MM.1S (cell line): ENCODE measurements at regions not wholly inside any gene's neighbourhood (a gene's known extent, or its start where the extent isn't known, plus 50 kb on each side); places are given as distances from the start of the nearest gene placed in this dataset.

ENCODE experiments used
- DNase-seq: peaks from one replicate; pipeline ENCODE4 v3.0.0-alpha.2; 2015
- H2AFZ ChIP-seq: fragments of 300-600 bp; sonication (generic); 2 replicates; pipeline ENCODE4 v1.6.0; 2016; ENCODE audit warnings: antibody characterized with exemption, low read length
- H3F3A ChIP-seq: fragments of 300-600 bp; sonication (generic); 2 replicates; pipeline ENCODE4 v1.6.1; 2016; ENCODE audit warnings: mild to moderate bottlenecking, antibody characterized with exemption, low read length, moderate library complexity, mixed read lengths; ENCODE audit not compliant: insufficient read depth
- H3K27ac ChIP-seq: fragments of 300-600 bp; sonication (generic); 2 replicates; pipeline ENCODE4 v1.5.1; 2016; ENCODE audit warnings: mild to moderate bottlenecking, low read length
- H3K27me3 ChIP-seq: fragments of 300-600 bp; sonication (generic); replicated peaks from 2 replicates; pipeline ENCODE4 v1.6.0; 2016; ENCODE audit warnings: low read length; ENCODE audit not compliant: insufficient read depth
- H3K36me3 ChIP-seq: fragments of 300-600 bp; sonication (generic); replicated peaks from 2 replicates; pipeline ENCODE4 v1.6.1; 2016; ENCODE audit warnings: mild to moderate bottlenecking, low read length, mixed read lengths; ENCODE audit not compliant: insufficient read depth
- H3K4me1 ChIP-seq: fragments of 300-600 bp; sonication (generic); 2 replicates; pipeline ENCODE4 v1.6.1; 2016; ENCODE audit warnings: low read length, mixed read lengths
- H3K4me2 ChIP-seq: fragments of 300-600 bp; sonication (generic); 2 replicates; pipeline ENCODE4 v1.6.0; 2016; ENCODE audit warnings: low read depth, low read length
- H3K4me3 ChIP-seq: fragments of 300-600 bp; sonication (generic); 2 replicates; pipeline ENCODE4 v1.5.1; 2016; ENCODE audit warnings: low read length, mixed read lengths
- H3K79me2 ChIP-seq: fragments of 300-600 bp; sonication (generic); 2 replicates; pipeline ENCODE4 v1.6.1; 2016; ENCODE audit warnings: mixed run types, low read length, mixed read lengths
- H3K9ac ChIP-seq: fragments of 300-600 bp; sonication (generic); 2 replicates; pipeline ENCODE4 v1.6.1; 2016; ENCODE audit warnings: low read length, mixed read lengths
- H3K9me2 ChIP-seq: fragments of 300-600 bp; sonication (generic); replicated peaks from 2 replicates; pipeline ENCODE4 v1.6.1; 2016; ENCODE audit warnings: mild to moderate bottlenecking, low read length, mixed read lengths; ENCODE audit not compliant: insufficient read depth
- H3K9me3 ChIP-seq: fragments of 300-600 bp; sonication (generic); replicated peaks from 2 replicates; pipeline ENCODE4 v1.6.1; 2016; ENCODE audit warnings: mild to moderate bottlenecking, low read length, mixed read lengths; ENCODE audit not compliant: insufficient read depth
- H4K20me1 ChIP-seq: fragments of 300-600 bp; sonication (generic); 2 replicates; pipeline ENCODE4 v1.6.1; 2016; ENCODE audit warnings: mild to moderate bottlenecking, low read length, moderate library complexity, mixed read lengths; ENCODE audit not compliant: insufficient read depth
- CTCF ChIP-seq: fragments of 300-600 bp; sonication (generic); IDR thresholded peaks from 2 replicates; pipeline ENCODE4 v1.5.1; 2016; ENCODE audit warnings: antibody characterized with exemption, low read length, mixed read lengths
- EZH2 ChIP-seq: fragments of 300-600 bp; sonication (generic); optimal IDR thresholded peaks from 2 replicates; pipeline ENCODE3; 2017; ENCODE audit warnings: low read depth, mild to moderate bottlenecking, antibody characterized with exemption, low read length, mixed read lengths
- EZH2phosphoT487 ChIP-seq: fragments of 300-600 bp; sonication (generic); IDR thresholded peaks from 2 replicates; pipeline ENCODE4 v1.6.1; 2018; ENCODE audit warnings: antibody characterized with exemption, low read length

- no peak overlapping the region for H3K27ac ChIP-seq
- TF ChIP-seq EZH2 = no peak
- TF ChIP-seq EZH2phosphoT487 = no peak
- no peaks in the 10 kb centered on the region for H4K20me1 ChIP-seq
- no peak overlapping the region for H2AFZ ChIP-seq
- H3F3A ChIP-seq = no peaks in the 10 kb centered on the region
- no peaks in the 10 kb centered on the region for H3K27me3 ChIP-seq
- no peaks in the 10 kb centered on the region for H3K9me2 ChIP-seq
- no peaks in the 10 kb centered on the region for H3K4me1 ChIP-seq
- H3K4me2 ChIP-seq = no peak overlapping the region
- no peak overlapping the region for H3K9ac ChIP-seq
- no peaks in the 10 kb centered on the region for H3K36me3 ChIP-seq
- H3K79me2 ChIP-seq = no peaks in the 10 kb centered on the region
- H3K9me3 ChIP-seq = no peaks in the 10 kb centered on the region
- no peak overlapping the region for H3K4me3 ChIP-seq
- DNase-seq = no peak
Observed at GRCh38 chr12:29043069-29043468, 106.0 kb upstream of the FAR2 start.

- Histone ChIP-seq H3K4me1 (no peaks in the 10 kb centered on the region), H2AFZ (no peak overlapping the region), H3K79me2 (no peaks in the 10 kb centered on the region), H3K27me3 (no peaks in the 10 kb centered on the region), H3K9ac (no peak overlapping the region), H3K9me3 (no peaks in the 10 kb centered on the region), H3F3A (no peaks in the 10 kb centered on the region), H3K4me3 (no peak overlapping the region), H3K27ac (no peak overlapping the region), H3K4me2 (no peak overlapping the region), H4K20me1 (no peaks in the 10 kb centered on the region), H3K9me2 (no peaks in the 10 kb centered on the region), H3K36me3 (no peaks in the 10 kb centered on the region)
- no peak for DNase-seq
- TF ChIP-seq EZH2phosphoT487 (no peak), CTCF (no peak), EZH2 (no peak)
Observed at GRCh38 chr12:29044799-29045198, 104.3 kb upstream of the FAR2 start.

- no peak overlapping the region for H3K27ac ChIP-seq
Observed at GRCh38 chr12:29048787-29049186, 100.3 kb upstream of the FAR2 start.

More at GRCh38 chr12:29048787-29049186, 100.3 kb upstream of the FAR2 start:
- Histone ChIP-seq H3K4me1 (no peaks in the 10 kb centered on the region), H3K4me2 (no peak overlapping the region), H3K27me3 (no peaks in the 10 kb centered on the region), H3K9me3 (no peaks in the 10 kb centered on the region), H3K4me3 (no peak overlapping the region), H3K79me2 (no peaks in the 10 kb centered on the region), H3F3A (no peaks in the 10 kb centered on the region), H3K36me3 (no peaks in the 10 kb centered on the region), H3K9ac (no peak overlapping the region), H2AFZ (no peak overlapping the region), H3K9me2 (no peaks in the 10 kb centered on the region), H4K20me1 (no peaks in the 10 kb centered on the region)
- TF ChIP-seq EZH2phosphoT487 = no peak
- no peak for TF ChIP-seq EZH2
- no peak for TF ChIP-seq CTCF
- no peak for DNase-seq
